GM18502 (cell line): ENCODE measurements at regions not wholly inside any gene's neighbourhood (a gene's known extent, or its start where the extent isn't known, plus 50 kb on each side); places are given as distances from the start of the nearest gene placed in this dataset.

ENCODE experiments used
- ATAC-seq: cut with Tn5 transposase; IDR thresholded peaks from one replicate; pipeline ENCODE4 v1.9.1; 2021; ENCODE audit warnings: mild to moderate bottlenecking; ENCODE audit not compliant: unreplicated experiment, poor library complexity

DNA sequence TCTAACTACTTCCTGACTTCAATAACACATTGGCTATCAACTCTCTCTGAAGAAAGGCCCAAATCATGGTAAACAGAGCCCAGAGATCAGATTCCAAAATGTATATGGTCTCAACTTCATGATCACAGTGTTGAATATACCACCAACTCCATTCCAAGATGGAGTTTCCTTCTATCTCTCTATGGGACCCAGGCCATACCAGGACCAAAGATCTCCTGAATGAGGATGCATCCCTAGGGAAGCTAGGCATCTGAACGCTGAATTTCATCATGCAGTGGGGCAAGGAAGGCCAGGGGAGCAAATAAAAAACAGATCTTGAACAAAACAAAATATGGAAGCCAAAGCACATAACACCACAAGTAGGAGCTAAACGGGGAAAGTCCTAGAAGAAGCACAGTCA lies 320.7 kb upstream of the PKDCC start:
- ATAC-seq = no peak

DNA sequence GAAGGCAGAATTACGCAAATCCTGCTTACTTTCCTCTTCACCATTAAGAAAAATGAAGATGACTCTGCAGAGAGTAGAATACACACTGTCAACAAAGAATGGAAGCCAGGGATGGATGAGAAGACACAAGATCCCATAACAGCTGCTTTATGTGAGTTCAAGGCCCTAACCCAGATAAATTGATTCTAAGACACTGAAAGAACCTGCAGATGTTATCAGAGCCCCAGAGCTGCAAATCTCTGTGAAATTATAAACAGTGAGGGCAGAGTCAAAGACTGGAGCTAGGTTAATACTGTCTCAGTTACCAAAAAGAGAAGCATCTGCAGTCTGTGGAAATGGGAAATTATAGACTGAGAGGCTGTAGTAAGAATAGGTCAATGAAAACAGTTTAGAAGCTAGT lies 320.1 kb upstream of the PKDCC start:
- no peak for ATAC-seq

DNA sequence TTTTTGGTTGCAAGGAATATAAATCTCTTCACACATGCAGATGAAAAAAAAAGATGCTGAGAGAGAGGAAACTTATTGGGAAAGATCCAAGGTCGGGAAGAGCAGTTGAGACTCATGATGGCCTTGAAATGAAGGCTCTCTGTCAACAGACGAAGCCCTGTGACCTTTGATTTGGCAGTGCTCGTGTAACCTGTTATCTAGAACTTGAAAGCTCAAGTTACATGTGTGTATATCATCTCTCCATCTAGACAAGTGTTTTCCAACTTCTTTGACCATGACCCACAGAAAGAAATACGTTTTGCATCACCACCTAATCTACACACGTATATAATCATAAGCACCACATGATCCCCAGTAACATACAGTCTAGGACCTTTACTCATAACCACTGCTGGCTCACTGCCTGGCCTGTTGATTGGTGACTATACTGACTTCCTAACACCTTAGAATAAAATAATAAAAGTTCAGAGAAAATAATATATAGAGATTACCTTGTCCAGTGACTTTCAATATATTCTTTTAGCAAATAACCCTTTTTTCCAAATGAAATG lies 319.0 kb upstream of the PKDCC start:
- ATAC-seq = no peak

DNA sequence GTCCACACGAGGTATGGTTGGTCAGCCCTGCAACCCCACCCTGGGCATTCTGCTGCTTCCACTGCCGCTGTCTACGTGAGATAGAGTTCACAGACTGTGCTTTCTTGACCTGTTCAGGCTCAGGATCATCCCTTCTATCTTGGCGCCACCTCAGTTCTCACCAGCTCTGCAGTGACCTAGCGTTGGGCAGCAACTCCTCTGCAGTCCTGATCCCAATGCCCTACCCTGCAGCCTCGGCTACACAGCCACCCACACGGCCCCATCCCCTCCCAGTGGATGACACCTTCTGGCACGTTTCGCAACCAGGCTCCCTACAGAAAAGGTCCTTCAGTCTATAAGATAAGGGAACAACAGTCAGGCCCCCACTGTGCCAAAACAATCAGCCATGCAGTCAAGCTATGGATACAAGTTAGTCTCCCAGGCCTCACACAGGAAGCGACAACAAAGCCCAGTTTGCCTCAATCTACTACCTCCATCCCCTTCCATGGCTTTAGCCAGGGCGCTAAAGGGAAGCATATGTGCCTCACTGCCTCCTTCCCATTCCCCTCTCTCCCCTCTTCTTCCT lies 317.9 kb upstream of the PKDCC start:
- no peak for ATAC-seq

DNA sequence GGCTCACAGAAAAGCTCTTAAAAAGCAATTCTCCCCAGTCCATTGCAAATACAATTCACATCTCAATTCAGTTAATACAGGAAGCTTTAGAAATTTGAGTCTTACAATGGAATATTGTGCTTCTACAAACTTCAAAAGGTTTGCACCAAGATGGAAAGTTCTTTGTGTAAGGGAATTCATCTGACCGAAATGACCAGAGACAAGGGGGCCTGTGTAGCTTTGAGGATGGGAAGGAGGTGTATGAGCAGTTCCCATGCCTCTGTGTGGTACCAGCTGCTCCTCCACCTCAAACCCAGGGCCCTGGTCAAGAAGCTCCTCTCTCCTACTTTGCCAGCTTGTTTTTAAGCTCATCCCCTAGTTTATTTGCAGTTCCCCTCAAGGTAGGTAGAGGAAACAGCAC lies 312.8 kb upstream of the PKDCC start:
- no peak for ATAC-seq

DNA sequence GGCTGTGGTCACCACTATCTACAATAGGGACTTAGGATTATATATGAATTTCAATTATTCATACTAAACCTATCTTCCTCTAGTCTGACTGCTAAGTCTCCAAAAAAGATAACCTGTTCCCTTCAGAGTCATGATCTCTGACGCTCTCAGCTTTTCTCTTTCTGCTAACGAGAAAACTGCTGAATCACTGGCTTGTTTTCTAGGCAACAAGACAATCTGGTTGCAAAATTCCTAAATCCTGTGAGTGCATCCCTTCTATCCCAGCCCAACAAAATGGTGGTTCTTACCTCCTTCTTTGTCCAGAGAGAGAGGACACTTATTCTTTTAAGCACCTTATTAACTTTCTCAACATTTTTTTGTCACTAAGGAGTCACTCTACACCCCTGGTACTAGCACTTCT lies 312.3 kb upstream of the PKDCC start:
- ATAC-seq = no peak

DNA sequence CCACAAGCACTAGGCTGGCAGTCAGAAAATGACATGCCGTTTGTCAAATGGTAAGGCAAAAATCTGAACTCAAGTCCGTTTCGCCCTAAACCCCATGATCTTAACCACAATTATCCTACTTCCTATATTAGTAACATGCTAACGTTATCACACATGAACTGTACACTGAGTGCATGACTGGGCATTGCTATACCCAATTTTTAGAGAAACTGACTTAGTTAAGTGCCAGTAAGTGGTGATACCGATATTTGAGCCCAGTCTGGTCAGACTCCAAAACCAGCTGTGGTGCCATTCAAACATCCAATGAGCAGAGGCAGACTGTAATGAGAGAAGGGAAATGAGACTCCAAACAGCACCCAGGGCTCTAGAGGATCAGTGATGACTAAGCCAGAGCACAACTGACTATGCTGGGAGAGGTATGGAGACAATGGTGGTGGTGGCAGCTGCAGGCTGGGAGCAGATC lies 311.7 kb upstream of the PKDCC start:
- ATAC-seq = peak; percentile 90

DNA sequence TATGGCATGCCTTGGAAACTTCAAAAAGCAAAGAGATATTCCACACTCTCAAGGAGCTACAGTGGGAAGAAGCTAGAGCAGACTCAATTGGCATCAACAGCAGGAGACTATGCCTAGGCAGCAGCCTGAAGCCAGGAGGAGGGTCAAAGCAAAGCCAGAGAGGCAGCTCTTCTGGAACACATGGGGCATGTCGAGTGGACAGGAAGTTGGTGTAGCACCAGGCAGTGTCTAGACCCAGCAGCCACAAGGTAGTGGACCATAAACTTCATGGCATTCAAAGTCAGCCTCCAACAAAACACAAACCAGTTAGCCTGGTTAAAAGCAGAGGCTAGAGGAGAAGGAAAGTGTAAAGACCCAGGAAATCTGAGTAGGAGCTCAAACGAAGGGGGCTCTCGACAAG lies 311.2 kb upstream of the PKDCC start:
- ATAC-seq = peak; percentile 32

DNA sequence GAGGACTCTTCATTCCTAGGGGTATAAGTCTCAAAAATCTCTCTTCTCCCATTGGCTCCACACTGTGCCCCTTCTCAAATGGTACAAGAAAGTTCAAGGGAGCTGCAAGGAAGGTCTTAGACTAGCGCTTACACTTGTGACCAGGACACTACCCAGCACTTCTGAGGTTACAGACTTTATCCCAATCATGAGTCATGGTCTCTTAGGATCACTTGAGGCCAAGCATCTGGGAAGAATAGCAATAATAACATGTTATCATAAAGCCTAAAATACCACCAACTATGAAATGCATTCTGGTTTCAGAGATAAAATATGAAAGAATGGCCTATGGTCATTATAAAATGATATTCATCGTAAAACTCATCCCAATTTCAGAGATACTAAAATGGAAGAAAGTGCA lies 309.9 kb upstream of the PKDCC start:
- no peak for ATAC-seq

DNA sequence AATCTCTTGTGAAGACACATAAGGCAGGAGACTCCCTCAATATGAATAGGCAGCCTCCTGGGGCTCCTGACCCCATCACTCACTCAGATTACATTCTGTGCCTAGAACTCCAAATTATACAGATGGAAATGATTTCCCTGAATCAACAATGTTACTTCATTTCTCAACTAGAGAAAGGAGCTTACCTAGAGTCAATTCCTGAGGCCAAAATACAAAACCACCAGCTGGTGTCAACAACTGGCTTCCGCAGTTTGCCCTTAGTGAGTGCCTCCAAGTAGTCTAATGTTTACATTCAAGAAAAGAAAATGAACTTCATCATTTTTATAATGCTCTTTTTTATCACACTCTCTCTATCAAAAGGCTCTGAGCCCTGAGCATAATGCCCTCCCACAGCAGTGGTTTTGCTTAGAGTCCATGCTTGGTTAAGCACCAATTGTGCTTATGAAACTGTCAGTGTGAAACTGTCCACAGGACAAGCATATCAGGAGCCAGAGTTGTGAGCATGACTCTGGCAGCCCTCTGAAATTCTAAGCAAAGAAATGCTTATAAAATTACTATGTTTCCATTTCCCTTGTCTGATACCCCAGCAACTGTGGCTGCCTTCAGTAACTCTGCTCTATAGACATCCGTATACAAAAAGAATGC lies 305.7 kb upstream of the PKDCC start:
- ATAC-seq = peak; percentile 99

DNA sequence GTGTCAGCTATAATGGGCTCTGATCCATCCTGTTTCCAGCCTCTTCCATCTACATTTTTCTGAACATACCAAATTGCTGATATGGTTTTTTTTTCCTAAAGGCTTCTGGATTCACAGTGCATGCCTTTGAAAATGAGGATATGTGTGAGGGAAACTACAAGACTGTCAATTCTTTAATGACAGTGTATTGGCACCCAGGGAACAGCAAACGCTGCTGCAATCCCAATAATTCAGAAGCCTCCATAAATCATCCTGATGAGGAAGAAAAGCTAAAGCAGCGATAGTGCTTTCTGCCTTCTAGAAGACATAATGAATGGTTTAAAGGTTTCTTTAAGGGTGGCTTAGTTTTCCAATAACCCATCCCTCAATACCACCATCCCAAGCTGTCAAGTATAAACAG lies 304.5 kb upstream of the PKDCC start:
- ATAC-seq = no peak

DNA sequence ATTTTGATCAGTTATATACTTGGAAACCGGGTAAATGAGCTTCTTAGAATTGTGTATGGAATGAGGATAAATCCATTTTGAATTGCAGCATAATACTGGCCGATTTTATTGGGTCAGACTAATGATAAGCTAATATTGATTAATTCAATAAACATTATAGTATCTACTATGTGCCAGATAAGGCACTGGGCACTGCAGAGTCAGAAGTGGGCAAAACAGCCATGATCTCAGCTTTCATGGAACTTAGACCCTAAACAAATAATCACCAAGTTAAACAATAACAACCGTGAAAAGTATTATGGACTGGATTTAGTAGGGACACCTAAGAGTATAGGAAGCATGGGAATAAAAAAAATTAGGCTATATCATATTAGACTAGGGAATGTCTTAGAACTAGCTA lies 297.0 kb upstream of the PKDCC start:
- no peak for ATAC-seq

DNA sequence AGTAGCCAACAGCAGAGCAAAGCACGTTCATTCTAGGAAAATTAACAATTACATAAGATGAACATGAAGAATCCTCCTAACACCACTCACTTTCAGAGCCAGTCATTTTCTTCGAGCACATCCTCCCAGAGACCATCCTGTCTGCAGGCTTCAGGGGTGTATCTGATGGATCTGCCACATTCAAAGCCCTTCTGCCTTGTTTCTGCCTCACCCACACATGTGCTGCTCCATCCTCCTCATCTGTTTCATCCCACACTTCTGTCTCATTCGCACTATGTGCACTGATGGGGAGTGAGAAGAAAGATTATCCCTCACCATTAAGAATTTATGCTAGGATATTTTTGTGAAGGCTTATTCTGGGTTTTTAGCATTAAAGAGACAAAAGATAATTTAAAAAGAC lies 287.9 kb upstream of the PKDCC start:
- no peak for ATAC-seq

DNA sequence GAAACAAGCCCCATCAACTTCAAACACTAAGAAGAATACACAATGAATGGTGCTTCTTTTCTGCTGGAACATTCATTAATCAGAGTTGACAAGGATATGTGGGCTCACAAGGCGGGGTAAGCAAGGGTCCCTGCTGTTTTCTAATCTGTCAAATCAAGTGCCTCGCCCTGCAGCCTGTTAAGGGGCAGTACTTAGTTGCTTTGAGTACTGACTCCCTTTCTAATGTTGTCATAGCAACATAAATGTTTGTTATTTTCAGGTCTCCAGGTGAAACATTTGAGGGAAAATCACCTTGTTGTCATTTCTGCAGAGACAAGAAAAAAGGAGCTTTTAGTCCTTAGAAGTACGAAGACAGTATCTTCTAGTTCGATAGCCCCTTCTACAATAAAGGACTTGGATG lies 284.7 kb upstream of the PKDCC start:
- ATAC-seq = no peak

DNA sequence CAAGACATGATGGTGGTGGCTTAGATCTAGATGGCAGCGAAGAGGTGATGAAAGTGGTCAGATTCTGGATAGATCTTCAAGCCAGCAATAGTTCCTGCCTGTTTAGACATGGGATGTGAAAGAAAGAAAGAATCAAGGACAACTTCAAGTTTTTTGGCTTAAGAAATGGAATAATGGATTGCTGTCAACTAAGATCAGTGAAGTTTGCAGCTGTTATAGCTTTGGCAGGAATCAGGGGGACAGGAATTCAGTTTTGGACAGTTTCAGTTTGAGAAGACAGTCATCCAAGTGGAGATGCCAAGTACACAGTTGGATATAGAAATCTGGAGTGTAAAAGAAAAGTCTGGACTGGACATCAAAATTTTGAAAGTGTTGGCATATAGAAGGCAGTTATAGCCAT lies 283.7 kb upstream of the PKDCC start:
- ATAC-seq = no peak

DNA sequence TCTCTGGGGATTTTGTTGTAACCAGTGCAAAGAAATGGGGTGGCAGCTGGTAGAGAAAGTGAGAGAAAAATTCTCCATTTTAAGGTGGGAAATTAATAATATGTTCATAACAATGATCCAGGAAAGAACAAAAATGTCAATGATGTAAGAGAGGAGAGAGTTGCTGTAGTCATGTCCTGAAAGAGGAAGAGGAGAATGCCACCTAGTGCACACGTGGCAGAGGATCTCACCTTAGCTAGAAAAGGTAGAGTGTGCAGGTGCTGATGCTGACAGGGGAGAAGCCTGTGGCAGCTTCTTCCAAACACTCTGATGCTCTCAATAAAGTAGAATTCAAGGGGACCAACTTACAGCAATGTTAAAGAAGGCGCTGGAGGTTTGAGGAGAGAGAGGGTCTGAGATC lies 282.9 kb upstream of the PKDCC start:
- no peak for ATAC-seq

DNA sequence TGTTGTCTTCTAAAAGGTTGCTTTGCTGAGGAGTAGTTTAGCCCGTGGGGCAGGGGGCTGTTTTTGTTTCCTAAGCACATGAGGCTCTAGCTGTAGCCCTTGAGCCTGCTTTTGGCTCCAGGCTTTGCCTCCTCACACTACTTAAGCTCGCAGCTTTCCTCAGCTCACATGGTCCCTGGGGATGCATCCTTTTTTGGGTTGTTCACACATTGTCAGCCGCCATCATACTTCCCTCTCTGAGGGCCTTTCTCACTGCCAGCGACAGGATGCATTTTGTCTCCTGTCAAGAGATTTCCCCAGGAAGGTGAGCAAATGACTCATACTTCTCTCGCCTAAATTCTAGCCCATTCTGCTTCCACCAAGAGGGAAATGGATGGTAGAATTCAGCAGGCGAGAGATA lies 279.5 kb upstream of the PKDCC start:
- no peak for ATAC-seq

DNA sequence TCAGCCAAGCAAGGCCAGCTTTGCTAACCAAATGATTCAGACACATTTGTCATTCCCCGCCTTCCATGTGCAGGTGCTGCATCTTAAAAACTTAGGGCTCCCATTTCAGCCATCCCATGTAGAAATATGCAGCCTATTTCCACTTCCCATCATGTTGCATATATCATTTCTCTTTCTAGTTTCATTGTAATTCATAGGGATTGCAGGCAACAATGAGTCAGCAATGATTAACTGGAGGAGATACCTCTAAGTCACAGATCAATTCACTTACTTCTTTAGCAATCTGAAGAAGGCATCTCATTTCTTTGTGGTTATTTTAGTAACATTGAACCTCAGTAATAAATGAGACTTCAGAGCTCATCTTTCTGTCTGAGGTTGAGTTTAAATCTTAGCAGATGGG lies 276.1 kb upstream of the PKDCC start:
- no peak for ATAC-seq

DNA sequence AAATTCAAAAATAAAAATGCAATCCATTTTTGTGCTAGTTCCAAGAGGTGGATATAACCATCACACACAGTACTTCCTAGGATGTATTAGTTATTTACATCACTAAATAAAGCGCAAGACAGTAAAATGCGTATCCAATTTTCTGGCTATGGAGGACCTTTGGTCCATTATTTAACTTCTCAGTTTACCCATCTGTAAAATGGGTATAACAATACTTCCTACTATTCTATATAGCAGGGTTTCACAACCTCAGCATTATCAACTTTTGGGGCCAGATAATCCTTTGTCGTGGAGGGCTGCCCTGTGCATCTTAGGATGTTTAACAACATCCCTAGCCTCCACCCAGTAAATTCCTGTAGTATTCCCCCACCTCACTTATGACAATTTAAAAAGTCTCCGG lies 275.1 kb upstream of the PKDCC start:
- ATAC-seq = no peak

DNA sequence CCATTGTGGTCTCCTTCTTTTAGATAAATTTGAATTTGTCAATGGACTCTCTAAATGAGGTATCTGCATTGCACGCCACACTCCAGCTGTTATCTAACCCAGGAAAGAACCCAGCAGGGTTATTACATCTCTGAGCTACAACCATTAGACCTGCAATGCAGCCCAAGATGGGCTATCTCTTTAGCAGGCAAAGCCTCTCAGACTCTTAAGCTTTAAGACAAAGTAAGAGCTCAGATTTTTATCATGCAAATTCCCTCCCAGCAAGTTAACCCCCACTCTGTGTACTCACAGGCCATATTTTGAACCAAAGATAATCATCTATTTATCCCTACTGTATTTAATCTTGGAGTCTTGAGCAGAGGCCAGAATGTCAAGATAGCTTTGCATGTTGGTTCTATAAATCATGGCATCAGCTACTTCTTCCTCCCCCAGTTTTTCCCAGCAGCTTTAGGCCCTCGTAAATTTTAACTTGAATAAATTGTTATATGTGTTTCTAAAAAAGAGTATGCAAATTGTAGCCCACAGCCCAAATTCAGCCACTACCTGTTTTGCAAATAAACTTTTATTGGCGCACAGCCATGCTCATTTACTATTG lies 273.7 kb upstream of the PKDCC start:
- no peak for ATAC-seq

DNA sequence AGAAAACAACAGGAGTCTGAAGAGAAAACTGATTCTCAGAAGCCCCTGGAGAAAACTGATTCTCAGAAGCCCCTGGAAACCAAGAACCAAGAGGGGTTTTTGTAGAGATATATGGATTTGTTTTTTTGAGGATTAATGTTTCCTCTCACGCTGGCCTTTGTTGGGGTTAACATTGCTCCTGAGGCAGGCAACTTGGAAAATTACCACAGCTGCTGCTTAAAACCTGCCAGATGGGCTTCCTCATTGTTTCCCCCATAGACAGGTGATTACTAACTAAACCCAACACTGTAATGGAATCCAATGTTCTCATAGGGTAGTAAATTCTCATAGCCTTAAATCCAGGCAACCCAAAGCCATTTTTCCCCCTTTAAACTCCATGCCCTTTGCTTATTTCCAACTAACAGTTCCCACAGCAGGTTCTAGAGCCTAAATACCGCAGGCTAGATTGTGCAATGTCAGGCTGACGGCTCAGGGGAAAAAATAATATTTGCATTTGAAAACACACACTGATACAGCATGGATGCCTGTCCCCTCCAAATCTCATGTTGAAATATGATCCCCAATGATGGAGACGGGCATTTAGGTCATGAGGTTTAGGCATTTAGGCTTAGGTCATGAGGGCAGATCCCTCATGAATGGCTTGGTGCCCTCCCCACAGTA lies 272.3 kb upstream of the PKDCC start:
- ATAC-seq = no peak
